CD1c-positive myeloid dendritic cell (primary cell): ENCODE measurements at regions not wholly inside any gene's neighbourhood (a gene's known extent, or its start where the extent isn't known, plus 50 kb on each side); places are given as distances from the start of the nearest gene placed in this dataset.
A peak's percentile ranks its signal among the peaks of the same experiment; 100 is the strongest.
"Not testable (repeated sequence)": the region's sequence is repeated elsewhere in the genome, so short reads cannot be mapped to it uniquely, and the experiment has no call there.

Source experiments
- DNase-seq: peaks from one replicate; pipeline ENCODE4 v3.0.0-alpha.2; 2016; ENCODE audit errors: extremely low spot score

DNA sequence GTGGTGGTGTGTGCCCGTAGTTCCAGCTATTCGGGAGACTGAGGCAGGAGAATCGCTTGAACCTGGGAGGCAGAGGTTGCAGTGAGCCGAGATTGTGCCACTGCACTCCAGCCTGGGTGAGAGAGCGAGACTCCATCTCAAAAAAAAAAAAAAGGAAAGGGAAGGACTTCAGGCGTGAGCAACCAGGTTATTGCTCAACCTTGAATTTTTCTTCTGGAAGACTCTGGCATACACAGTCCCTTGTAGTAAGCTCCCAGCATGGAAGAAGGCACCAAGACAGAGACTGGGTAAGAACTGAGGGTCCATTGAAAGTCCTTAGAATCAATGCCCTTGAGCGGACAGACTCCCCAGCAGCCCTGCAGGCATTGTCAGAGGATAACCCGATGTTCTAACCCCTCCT lies 75.0 kb downstream of the C9orf50 start:
- DNase-seq: not testable (repeated sequence)

DNA sequence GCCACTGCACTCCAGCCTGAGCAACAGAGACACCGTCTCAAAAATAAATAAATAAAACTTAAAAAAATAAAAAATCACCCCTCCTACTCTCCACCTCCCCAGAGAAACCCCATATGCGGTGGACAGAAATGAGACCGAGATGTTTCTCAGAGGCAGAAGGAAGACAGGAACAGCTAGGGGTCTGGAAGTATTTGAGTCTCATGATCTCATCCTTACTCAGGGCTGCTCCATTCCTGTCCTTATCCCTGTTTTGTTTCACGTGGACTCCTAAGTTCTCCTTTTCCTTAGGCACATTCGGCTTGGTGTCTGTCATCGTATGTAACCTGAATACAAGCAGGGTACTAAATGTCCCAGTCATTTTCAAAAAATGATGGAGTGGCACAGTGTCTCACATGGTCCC lies 76.1 kb downstream of the C9orf50 start:
- DNase-seq: no peak

DNA sequence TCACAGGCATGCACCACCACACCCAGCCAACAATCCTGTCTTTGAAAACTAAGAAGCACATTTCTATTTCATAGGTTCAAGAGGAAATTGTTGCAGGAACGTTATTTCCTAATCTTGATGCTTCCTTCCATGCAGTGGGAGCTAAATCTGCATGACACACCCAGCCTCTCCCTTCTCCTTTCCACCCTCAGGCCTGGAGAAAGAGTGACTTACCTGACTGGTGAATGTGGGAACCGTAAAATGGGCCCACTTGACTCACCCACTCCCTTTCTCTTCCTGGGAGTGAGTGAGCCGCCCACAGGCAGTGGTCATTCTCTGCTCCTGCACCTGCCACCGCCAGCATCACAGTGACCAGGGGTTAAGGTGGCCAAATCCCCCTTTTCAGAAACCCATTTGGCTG lies 78.2 kb downstream of the C9orf50 start:
- DNase-seq: peak; percentile 25

DNA sequence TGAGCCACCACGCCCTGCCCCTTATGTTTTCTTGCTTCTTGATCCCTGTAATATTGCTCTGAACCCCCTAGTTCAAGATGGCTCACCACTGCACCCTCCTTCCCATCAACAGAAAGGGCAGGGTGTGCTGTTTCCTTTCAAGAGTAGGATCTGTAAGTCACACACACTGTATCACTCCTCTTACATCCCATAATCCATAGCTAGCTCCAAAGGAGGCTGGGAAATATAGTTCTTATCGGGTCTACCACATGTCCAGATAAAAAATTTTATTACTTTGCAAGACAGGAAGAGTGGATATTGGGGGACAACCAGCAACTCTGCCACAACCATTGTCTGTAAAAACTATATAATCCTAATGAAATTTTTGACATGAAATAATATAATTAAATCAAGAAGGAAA lies 79.6 kb downstream of the C9orf50 start:
- no peak for DNase-seq

DNA sequence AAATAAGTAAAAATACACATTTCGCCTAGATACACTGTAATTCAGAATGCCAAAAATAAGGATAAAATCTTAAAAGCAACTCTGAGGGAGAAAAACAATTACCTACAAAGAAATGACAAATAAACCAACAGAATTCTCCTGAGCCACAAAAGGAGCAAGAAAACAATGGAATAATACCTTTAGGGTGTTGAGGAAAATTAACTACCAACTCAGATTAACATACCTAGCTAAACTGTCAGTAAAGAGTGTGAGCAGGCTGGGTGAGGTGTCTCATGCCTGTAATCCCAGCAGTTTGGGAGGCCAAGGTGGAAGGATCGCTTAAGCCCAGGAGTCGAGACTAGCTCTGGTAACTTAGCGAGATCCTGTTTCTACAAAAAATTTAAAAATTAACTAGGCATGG lies 81.5 kb downstream of the C9orf50 start:
- DNase-seq: no peak

DNA sequence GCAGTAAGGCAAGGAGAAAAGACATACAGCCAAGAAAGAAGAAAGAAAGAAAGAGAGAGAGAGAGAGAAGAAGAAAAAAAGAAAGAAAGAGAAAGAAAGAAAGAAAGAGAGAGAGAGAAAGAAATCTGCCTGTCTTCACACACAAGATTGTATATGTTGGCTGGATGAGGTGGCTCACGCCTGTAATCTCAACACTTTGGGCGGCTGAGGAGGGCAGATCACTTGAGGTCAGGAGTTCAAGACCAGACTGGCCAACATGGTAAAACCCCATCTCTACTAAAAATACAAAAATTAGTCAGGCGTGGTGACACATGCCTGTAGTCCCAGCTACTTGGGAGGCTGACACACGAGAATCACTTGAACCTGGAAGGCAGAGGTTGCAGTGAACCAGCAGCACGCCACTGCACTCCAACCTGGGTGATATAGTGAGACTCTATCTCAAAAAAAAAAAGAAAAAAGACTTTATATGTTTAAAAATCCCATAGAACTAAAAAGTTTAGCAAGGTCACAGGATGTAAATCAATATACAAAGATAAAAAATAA lies 89.0 kb downstream of the C9orf50 start:
- not testable (repeated sequence) for DNase-seq

DNA sequence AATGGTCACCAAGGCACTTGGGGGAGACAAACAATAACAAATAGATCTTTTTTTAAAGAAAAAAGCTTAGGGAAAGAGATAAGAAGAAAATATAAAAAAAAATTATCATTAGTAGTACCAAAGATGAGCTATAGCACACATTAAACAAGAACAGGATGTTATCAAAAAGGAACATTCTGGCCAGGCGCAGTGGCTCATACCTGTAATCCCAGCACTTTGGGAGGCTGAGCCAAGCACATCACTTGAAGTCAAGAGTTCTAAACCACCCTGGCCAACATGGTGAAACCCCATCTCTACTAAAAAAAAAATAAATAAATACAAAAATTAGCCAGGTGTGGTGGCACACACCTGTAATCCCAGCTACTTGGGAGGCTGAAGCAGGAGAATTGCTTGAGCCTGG lies 92.9 kb downstream of the C9orf50 start:
- DNase-seq: not testable (repeated sequence)

DNA sequence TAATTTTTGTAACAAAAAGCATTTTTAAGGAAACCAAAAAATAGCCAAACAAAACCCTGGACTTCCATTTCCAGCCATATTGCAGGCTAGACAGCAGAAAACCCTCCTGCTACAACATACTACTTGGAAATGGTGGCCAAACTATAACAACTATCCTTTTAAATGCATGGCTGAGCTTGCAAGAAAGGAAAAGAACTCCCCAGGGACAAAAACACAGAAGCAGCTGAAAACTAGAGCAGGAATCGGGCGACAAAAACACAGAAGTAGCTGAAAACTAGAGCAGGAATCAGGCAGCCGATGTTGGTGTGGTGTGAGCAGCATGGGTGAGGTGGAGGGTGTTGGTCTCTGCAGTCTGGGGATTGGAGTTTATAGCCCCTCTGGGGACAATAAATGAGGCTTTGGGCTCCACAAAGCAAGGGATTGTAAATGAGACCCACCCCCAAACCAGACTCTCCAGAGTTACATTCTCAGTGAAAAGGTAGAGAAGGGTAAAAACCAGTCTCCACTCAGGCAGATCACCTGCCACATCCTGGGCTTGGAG lies 95.2 kb downstream of the C9orf50 start:
- no peak for DNase-seq

DNA sequence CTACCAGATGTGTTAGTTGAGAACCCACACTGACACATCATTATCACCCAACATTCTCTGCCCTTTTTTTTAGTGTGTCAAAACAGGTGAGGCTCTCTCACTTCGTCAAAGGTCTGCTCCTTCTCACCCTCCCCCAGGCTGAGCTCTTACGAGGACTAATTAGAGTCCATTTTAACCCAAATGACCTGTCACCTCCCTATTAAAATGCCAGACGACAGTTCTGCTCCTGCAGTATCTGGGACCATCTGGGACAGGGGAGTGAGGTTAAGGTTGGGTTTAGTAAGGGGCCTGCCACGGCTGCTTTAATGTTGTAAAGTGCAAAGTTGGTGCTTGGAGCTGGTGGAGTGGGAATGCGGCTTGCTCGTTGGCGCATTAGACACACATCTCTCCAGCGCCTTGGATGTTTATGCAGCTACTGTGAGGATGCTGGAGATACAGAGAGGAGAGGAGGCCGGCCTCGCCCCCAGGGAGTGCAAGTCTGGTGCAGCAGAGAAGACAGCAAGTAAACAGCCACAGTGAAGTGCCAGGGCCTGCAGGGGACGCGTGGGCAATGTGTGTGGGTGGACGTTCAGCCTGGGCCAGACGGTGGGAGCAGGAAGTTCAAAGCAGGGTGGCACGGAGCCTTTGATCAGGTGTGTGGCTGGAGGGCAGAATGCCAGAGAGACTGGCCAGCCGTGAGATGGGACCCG lies 96.2 kb downstream of the C9orf50 start:
- DNase-seq: no peak

DNA sequence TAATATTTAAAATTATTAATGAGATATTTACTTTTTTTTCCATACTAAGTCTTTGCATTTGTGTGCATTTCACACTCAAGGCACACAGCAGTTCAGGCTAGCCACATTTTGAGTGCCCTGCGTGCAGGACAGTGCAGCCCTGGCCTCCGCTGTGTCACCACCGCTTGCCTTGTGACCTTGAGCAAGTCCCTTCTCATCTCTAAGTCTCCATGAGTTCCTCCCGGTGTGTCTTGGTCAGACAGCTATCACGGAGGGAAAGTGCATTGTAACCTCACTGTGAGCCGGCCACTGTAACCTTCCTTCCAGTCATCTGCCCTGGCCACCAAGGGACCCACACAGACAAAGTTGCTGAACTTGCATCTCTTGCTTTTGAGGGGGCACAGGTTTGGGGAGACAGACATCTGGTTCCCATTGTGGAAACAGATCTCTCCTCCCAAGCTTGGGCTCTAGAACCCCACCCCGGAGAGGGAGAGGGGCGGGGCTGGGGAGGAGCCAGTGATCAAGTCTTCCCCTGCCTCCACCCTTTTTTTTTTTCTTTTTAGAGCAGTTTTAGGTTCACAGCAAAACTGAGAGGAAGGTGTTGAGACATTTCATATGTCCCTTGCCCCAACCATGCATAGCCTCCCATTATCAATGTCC lies 96.8 kb downstream of the C9orf50 start:
- DNase-seq: no peak

DNA sequence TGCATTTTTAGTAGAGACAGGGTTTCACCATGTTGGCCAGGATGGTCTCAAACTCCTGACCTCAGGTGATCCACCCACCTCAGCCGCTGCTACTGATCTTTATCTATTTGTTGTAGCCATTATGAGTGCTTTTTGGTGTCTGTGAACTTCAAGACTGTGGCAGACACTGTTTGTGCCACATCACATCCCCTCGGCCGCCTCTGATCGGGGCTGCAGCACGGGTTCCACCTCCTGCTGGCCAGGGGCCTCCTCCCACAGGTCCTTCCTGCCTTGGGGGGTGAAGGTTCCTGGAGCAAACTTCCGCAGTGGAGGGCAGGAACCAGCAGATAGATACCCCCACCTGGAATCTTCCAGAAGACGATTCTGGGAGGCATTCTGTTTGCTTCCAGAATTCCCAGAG lies 98.5 kb downstream of the C9orf50 start:
- DNase-seq: no peak

DNA sequence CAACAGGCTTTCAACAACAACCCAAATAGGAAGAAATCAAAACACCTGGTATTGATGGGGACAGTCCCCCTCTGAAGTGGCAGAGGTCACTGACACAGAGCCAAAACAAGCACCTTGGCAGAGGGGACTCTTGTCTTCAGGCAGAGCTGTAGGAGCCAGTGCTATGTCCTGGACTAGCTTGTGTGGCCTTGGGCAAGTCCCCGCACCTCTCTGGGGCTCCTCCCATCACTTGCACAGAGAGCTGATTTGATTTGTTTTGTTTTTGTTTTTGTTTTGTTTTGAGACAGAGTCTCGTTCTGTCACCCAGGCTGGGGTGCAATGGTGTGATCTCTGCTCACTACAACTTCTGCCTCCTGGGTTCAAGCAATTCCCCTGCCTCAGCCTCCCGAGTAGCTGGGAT lies 100.8 kb downstream of the C9orf50 start:
- no peak for DNase-seq

DNA sequence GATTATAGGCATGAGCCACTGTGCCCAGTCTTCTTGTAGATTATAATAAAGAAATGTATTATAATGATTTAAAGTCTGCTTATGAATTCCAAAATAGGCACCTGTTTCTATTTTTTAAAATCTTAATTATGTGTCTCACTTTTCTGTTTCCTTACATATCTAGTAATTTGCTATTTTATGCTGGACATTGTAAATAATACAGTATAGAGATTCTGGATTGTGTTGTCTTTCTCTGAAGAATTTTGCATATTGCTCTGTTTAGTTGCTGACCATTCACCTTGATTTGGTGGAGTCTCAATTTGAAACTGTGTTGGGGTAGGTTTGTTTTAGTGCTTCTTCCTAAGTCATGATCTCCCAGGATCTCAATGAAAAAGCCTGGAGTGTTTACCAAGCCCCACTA lies 102.8 kb downstream of the C9orf50 start:
- no peak for DNase-seq

DNA sequence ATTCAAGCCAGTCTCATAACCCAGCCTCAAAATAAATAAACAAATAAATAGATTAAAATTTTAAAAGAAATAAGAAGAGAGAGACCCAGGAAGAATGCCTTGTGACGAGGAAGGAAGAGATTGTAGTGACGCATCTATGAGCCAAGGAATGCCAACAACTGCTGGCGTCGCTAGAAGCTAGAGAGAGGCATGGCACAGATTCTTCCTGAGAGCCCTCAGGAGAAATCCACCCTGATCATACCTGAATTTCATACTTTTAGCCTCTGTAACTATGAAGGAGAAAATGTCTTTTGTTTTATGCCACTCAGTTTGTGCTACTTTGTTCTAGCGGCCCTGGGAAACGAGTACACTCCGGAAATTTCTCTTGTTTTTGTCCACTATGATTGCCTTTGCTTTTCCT lies 103.9 kb downstream of the C9orf50 start:
- DNase-seq: no peak

DNA sequence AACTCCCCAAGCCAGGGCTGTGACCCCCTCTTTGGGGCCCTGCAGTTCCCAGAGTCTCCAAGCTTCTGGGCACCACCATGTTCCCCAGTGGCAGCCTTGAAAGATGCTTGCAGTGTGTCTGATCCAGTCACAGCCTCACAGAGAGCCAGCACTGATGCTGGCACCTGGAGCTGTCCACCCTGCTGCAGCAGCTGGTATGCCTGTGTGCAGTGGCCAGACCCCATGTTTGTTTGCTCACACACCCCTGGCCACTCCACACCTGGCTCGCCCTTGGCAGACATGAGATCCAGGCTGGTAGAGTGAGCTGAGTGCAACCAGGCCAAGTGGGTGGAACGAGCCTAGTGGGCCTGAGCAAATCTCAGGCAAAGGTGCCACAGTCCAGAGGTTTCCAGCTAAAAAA lies 106.0 kb downstream of the C9orf50 start:
- no peak for DNase-seq

DNA sequence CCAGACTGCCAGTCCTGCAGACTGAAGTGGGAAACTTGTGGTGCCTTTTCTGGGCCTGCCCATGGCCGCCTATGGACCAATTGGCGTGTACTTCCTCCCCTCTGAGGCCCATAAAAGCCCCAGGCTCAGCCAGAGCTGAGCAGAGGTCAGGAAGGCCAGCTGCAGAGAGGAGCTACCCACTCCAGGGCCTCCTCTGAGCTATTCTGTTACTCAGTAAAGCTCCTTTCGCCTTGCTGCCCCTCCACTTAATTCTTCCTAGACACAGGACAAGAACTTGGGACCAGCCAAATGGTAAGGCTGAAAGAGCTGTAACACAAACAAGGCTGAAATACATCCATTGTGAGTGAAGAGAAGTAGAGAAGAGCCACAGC lies 106.4 kb downstream of the C9orf50 start:
- DNase-seq: no peak

DNA sequence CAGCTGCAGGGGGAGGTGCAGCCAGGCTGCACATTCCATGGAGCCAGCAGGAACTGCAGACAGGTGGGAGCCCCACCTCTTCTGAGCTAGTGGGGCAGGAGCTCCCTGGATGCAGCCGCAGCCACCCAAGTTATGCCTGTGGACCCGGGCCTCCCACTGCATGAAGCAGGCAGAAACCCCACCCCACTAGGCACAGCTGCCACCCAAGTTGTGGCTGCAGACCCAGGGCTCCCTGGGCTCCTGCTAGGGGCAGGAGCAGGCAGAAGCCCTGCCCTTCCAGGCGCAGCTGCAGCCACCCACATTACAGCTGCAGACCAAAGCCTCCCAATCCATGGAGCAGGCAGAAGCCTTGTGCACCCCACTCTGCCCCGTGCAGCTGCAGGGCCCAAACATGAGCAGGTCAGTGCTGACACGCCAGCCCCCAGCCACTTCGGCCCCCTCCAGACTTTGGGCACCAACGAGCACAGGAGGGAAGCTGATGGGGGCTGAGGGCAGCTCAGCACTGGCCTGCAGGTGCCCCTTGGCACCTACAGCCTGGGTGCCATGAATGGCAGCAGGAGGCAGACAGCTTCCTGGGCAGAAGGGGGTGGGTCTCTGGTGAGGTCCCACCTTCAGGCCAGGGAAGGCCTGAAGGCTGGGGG lies 106.9 kb downstream of the C9orf50 start:
- DNase-seq: no peak

DNA sequence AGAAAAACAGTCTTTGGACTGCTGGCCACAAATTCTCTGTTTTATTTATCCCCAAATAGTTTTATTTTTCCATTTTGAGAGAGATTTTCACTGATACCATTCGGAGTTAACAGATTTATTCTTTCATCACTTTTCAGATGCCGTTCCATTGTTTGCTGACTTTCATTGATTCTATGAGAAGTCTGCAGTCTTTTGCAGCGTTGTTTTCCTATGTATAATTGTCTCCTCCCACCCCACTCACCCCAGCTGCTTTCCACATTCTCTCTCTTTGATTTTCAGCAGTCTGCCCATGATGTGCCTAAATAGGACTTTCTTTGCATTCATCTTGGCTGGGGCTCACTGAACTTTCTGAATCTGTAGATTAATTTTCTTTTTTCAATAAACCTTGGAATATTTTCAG lies 107.6 kb downstream of the C9orf50 start:
- no peak for DNase-seq

DNA sequence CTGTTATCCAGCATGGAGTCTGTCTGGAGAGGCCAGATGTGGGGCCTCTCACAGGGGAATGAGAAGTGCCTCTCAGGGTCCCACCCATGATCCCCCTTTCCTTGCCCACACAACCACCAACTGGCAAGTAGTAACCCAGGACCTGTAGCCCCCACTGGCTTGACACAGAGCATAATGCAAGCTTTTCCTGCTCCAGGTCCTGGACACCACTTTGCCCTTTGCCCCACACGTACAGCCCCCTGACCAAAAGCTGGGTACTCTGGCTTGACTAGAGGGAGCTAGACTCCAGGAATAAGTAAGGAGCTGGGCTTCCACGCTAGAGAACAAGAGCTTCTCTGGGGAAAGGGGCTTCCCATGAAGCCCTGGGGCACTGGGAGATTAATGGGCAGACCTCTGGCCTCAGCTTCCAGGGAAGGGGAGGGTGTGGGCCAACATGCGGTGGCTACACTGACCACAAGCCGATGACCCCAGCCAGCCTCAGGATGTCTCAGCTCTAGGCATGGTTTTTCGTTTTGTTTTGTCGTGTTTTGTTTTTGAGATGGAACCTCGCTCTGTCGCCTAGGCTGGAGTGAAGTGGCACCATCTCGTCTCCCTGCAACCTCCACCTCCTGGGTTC lies 109.5 kb downstream of the C9orf50 start:
- no peak for DNase-seq

DNA sequence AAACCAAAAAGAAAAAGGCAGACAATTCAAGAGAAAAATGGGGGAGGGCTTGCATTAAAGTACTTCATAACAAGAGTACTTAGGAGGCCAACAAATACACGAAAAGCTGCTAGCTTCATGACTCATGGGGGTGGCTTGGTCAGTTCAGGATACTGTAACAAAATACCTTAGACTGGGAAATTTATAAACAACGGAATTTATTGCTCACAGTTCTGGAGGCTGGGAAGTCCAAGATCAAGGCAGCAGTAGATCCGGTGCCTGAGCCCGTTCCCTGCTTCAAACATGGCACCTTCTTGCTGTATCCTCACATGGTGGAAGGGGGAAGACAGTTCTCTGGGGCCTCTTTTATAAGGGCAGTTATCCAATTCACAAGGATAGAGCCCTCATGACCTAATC lies 111.4 kb downstream of the C9orf50 start:
- DNase-seq: no peak

DNA sequence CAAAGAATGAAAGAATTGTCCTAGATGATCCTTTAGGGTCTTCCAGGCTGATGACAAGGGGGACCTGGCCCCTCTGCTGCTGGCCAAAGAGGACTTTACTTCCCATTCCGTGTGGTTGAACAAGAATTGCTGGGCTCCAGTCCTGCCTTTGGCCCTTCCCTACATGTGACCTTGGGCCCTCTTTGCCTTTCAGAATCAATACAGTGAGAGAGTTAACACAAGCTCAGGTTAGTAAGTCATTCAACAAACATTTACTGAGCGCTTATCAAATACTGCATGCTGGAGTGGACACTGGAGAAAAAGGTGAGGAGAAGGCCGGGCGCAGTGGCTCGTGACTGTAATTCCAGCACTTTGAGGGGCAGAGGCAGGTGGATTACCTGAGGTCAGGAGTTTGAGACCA lies 113.1 kb downstream of the C9orf50 start:
- DNase-seq: no peak

DNA sequence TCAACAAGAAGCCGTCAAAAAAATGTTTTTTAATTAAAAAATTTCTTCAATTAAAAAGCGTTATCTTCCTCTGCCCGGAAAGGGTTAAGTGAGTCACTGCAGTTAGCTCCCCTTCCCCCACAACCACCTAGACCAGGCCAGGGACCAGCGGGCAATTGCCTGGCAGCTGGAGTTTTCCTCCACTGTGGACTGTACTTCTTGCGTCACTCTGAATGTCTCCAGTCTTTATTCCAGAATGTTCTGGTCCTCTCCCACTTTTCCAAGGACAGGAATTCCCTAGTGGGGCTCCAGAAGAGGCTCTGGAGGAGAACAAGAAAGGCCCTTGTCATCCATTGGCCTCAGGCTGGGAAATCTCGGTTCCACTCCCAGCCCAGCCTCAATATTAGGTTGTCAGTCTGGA lies 114.0 kb downstream of the C9orf50 start:
- no peak for DNase-seq
